Stomach (tissue), 4 donors: ENCODE measurements at regions not wholly inside any gene's neighbourhood (a gene's known extent, or its start where the extent isn't known, plus 50 kb on each side); places are given as distances from the start of the nearest gene placed in this dataset.

Experiments
- CTCF ChIP-seq, 7 experiments: fragments of 450-650 bp in 4 of 7; fragments of 200-600 bp in 3 of 7; sonication (generic) in 3 of 7; IDR thresholded peaks; one replicate each; pipeline ENCODE4 v1.5.1; 2016 to 2019; ENCODE audit warnings: antibody characterized with exemption in 7 of 7, control low read depth in 2 of 7, mild to moderate bottlenecking in 1 of 7
- EP300 ChIP-seq: sonication (generic); formaldehyde crosslinking; IDR thresholded peaks from one replicate; pipeline ENCODE4 v1.6.1; 2017; ENCODE audit warnings: antibody characterized with exemption

GRCh38 chr18:38353149-38353548, 787.6 kb upstream of the CELF4 start:
- TF ChIP-seq EP300: no peak
- TF ChIP-seq CTCF (IDR thresholded peaks at IDR 0.05): no peak
